Activated CD4-positive, alpha-beta T cell treated with anti-CD3 and anti-CD28 coated beads for 4 hours (primary cell): ENCODE measurements at regions not wholly inside any gene's neighbourhood (a gene's known extent, or its start where the extent isn't known, plus 50 kb on each side); places are given as distances from the start of the nearest gene placed in this dataset.
"Not testable (repeated sequence)": the region's sequence is repeated elsewhere in the genome, so short reads cannot be mapped to it uniquely, and the experiment has no call there.

Experiments
- DNase-seq, 2 donors: peaks; one replicate each; pipeline ENCODE4 v3.0.0-alpha.2; 2020

- DNase-seq: not testable (repeated sequence)
These were observed 159.2 kb downstream of the POTEM start for GRCh38 chr14:19126269-19127051.

- not testable (repeated sequence) for DNase-seq
These were observed 160.6 kb downstream of the POTEM start for GRCh38 chr14:19127664-19128435.

- not testable (repeated sequence) for DNase-seq
These were observed 164.3 kb downstream of the POTEM start for GRCh38 chr14:19131553-19131952.

GRCh38 chr14:19132013-19132835 lies 165.0 kb downstream of the POTEM start:
- DNase-seq: not testable (repeated sequence)

- DNase-seq: not testable (repeated sequence)
These were observed 165.5 kb downstream of the POTEM start for GRCh38 chr14:19132836-19133120.

GRCh38 chr14:19157106-19157709 lies 190.0 kb downstream of the POTEM start:
- peak in 1 of 2 donors; percentile 1 for DNase-seq

GRCh38 chr14:19158012-19158411 lies 190.8 kb downstream of the POTEM start:
- not testable (repeated sequence) for DNase-seq

- DNase-seq: not testable (repeated sequence)
These were observed 191.4 kb downstream of the POTEM start for GRCh38 chr14:19158588-19158987.

GRCh38 chr14:19159003-19159625 lies 191.9 kb downstream of the POTEM start:
- DNase-seq: not testable (repeated sequence)

- not testable (repeated sequence) for DNase-seq
These were observed 193.1 kb downstream of the POTEM start for GRCh38 chr14:19160379-19160778.

- DNase-seq: peak in 1 of 2 donors; percentile 4
These were observed 194.2 kb downstream of the POTEM start for GRCh38 chr14:19161251-19162033.

- peak in 1 of 2 donors; percentile 1 for DNase-seq
These were observed 194.9 kb downstream of the POTEM start for GRCh38 chr14:19162034-19162706.

GRCh38 chr14:19162920-19163319 lies 195.7 kb downstream of the POTEM start:
- not testable (repeated sequence) for DNase-seq

- DNase-seq: peak in 1 of 2 donors; percentile 1
These were observed 196.7 kb downstream of the POTEM start for GRCh38 chr14:19163891-19164290.

- not testable (repeated sequence) for DNase-seq
These were observed 197.2 kb downstream of the POTEM start for GRCh38 chr14:19164426-19164825.

- peak in 1 of 2 donors; percentile 1 for DNase-seq
These were observed 198.8 kb downstream of the POTEM start for GRCh38 chr14:19166056-19166455.

GRCh38 chr14:19167454-19168190 lies 200.4 kb downstream of the POTEM start:
- peak in 1 of 2 donors; percentile 0 for DNase-seq

GRCh38 chr14:19168261-19168660 lies 201.0 kb downstream of the POTEM start:
- DNase-seq: peak in 1 of 2 donors; percentile 1

GRCh38 chr14:19169561-19170362 lies 202.5 kb downstream of the POTEM start:
- DNase-seq: not testable (repeated sequence)
